Esophagus squamous epithelium (tissue), 5 donors: ENCODE measurements at regions not wholly inside any gene's neighbourhood (a gene's known extent, or its start where the extent isn't known, plus 50 kb on each side); places are given as distances from the start of the nearest gene placed in this dataset.

Experiments
- DNase-seq: peaks from one replicate; lab custom pipeline; 2025; lab: John Stamatoyannopoulos, UW
- H3K27ac ChIP-seq, 4 donors: fragments of 200-600 bp; sonication (generic); one replicate each; pipeline ENCODE4 v1.5.1; 2016 to 2019; ENCODE audit warnings: mild to moderate bottlenecking in 1 of 4
- H3K27me3 ChIP-seq, 4 donors: fragments of 200-600 bp; sonication (generic); 1 replicate in 3 of 4; 2 replicates in 1 of 4; pipeline versions ENCODE4 v1.5.1 to v1.6.0; 2017 to 2021; ENCODE audit warnings: antibody characterized with exemption in 1 of 4
- H3K36me3 ChIP-seq, 3 donors: fragments of 200-600 bp; sonication (generic); one replicate each; pipeline ENCODE4 v1.5.1; 2016 to 2019
- H3K4me1 ChIP-seq, 3 donors: fragments of 200-600 bp; sonication (generic); one replicate each; pipeline ENCODE4 v1.5.1; 2017 to 2019
- H3K4me3 ChIP-seq, 4 donors: fragments of 200-600 bp; sonication (generic); 1 replicate in 3 of 4; 2 replicates in 1 of 4; pipeline ENCODE4 v1.5.1; 2016 to 2019; ENCODE audit warnings: mild to moderate bottlenecking in 2 of 4, moderate library complexity in 1 of 4
- H3K9me3 ChIP-seq, 3 donors: fragments of 200-600 bp; sonication (generic); one replicate each; pipeline ENCODE4 v1.5.1; 2016 to 2019
- POLR2A ChIP-seq, 4 donors: fragments of 450-650 bp; IDR thresholded peaks; one replicate each; pipeline ENCODE4 v1.6.1; 2017; ENCODE audit warnings: antibody characterized with exemption in 4 of 4, mild to moderate bottlenecking in 4 of 4, moderate library complexity in 3 of 4
- intact Hi-C: fragments of 100-400 bp; cut with DNase I; formaldehyde crosslinking; loops from one replicate; pipeline ENCODE4 v1.15.0; 2022
- small RNA-seq, 4 donors: library from RNA; depleted of rRNA; stranded (forward); fragments of <200 nt; gene quantifications; one replicate each; pipeline ENCODE3, GENCODE V24; 2016
- TF ChIP-seq, protein P1 (sequence below), 6 experiments: fragments of 450-650 bp in 4 of 6; fragments of 200-600 bp in 2 of 6; sonication (generic) in 2 of 6; IDR thresholded peaks; one replicate each; pipeline ENCODE4 v1.5.1; 2016 to 2019; ENCODE audit warnings: antibody characterized with exemption in 6 of 6, mild to moderate bottlenecking in 4 of 6, moderate library complexity in 4 of 6
- donor health status: DM: yes; HTN: yes; CAD: no.

DNA sequence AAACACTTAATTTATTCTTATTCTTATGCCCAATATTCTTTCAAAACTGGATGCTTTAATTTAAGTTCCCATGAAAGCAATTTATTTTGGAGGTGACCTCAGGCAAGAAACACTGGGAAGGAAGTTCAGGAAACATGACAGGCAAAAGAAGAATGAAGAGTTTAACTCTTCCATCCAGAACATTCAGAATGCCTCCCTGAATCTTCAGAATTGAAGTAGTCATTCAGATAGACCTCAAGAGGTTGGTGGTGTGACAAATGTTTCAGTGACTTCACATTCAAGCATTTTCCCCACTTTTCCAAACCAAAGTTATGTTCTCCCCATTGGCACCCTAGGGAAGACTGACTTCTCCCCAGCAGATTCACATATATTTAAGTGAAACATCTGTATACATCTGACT lies 110.5 kb downstream of the HAO1 start:
- intact Hi-C loops, result no loop called here
- Histone ChIP-seq H3K9me3 (peaks cover 0 to 3% (median 0%) of the 10 kb centered on the region in 3 donors), H3K27ac (no peak overlapping the region), H3K4me3 (no peak overlapping the region), H3K36me3 (no peaks in the 10 kb centered on the region), H3K4me1 (no peaks in the 10 kb centered on the region), H3K27me3 (no peaks in the 10 kb centered on the region)
- DNase-seq, result no peak
- TF ChIP-seq, protein P1, sequence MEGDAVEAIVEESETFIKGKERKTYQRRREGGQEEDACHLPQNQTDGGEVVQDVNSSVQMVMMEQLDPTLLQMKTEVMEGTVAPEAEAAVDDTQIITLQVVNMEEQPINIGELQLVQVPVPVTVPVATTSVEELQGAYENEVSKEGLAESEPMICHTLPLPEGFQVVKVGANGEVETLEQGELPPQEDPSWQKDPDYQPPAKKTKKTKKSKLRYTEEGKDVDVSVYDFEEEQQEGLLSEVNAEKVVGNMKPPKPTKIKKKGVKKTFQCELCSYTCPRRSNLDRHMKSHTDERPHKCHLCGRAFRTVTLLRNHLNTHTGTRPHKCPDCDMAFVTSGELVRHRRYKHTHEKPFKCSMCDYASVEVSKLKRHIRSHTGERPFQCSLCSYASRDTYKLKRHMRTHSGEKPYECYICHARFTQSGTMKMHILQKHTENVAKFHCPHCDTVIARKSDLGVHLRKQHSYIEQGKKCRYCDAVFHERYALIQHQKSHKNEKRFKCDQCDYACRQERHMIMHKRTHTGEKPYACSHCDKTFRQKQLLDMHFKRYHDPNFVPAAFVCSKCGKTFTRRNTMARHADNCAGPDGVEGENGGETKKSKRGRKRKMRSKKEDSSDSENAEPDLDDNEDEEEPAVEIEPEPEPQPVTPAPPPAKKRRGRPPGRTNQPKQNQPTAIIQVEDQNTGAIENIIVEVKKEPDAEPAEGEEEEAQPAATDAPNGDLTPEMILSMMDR (IDR thresholded peaks at IDR 0.05), result no peak
- TF ChIP-seq POLR2A (IDR thresholded peaks at IDR 0.05), result no peak

Small RNA genes lying in the stretch of these regions (small RNA-seq; reads per million reads assigned to genes)
- gene MIR8062 (0 reads per million in 4 donors), gene RN7SL547P (0 reads per million in 4 donors)
